Right atrium auricular region (tissue), 2 donors: ENCODE measurements at regions not wholly inside any gene's neighbourhood (a gene's known extent, or its start where the extent isn't known, plus 50 kb on each side); places are given as distances from the start of the nearest gene placed in this dataset.
"Not testable (repeated sequence)": the region's sequence is repeated elsewhere in the genome, so short reads cannot be mapped to it uniquely, and the experiment has no call there.

Experiments
- DNase-seq: peaks from one replicate; pipeline ENCODE4 v3.0.0-alpha.2; 2019; ENCODE audit warnings: low spot score
- H3K27ac ChIP-seq, 2 donors: fragments of 200-600 bp; sonication (generic); 1 replicate in 1 of 2; 2 replicates in 1 of 2; pipeline ENCODE4 v1.5.1; 2016 to 2019
- H3K27me3 ChIP-seq, 2 donors: fragments of 200-600 bp; sonication (generic); one replicate each; pipeline versions ENCODE4 v1.5.1 to v1.6.0; 2017 to 2019
- H3K36me3 ChIP-seq: fragments of 200-600 bp; sonication (generic); one replicate; pipeline ENCODE4 v1.5.1; 2016
- H3K4me1 ChIP-seq, 2 donors: fragments of 200-600 bp; sonication (generic); one replicate each; pipeline versions ENCODE4 v1.5.1 to v1.6.0; 2017 to 2019
- H3K4me3 ChIP-seq, 2 donors: fragments of 200-600 bp; sonication (generic); 1 replicate in 1 of 2; 2 replicates in 1 of 2; pipeline ENCODE4 v1.5.1; 2017 to 2019; ENCODE audit warnings: mild to moderate bottlenecking in 1 of 2, moderate library complexity in 1 of 2
- H3K9me3 ChIP-seq, 2 donors: fragments of 200-600 bp; sonication (generic); one replicate each; pipeline ENCODE4 v1.5.1; 2019
- CTCF ChIP-seq, 2 donors: fragments of 200-600 bp; sonication (generic); IDR thresholded peaks; one replicate each; pipeline ENCODE4 v1.5.1; 2019; ENCODE audit warnings: antibody characterized with exemption in 2 of 2

DNA sequence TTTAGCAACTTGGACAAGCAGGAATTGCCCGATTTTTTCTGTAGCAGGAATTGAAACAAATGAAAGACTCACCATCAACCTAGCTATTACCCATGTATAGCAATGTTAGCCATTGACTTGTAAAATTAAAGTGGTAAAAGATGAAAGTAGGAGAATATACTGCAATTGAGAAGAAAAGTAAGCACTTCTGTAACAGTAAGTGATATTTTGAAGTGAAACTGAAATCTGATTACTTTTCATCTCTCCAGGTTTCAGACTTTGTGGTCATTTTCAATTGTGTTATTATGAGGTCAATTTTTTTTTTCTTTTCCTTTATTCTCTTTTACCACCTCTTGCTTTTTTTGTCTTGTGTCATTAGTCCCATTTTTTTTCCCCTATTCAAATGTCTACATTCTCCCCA lies 1078.2 kb downstream of the ZPLD1 start:
- Histone ChIP-seq H3K4me1 (no peaks in the 10 kb centered on the region), H3K4me3 (no peak overlapping the region), H3K27ac (no peak overlapping the region), H3K27me3 (no peaks in the 10 kb centered on the region), H3K36me3 (no peaks in the 10 kb centered on the region), H3K9me3 (no peaks in the 10 kb centered on the region)
- DNase-seq = no peak
- no peak for TF ChIP-seq CTCF (IDR thresholded peaks at IDR 0.05)

- Histone ChIP-seq H3K27me3 (no peaks in the 10 kb centered on the region), H3K4me3 (no peak overlapping the region), H3K27ac (no peak overlapping the region), H3K36me3 (no peaks in the 10 kb centered on the region), H3K9me3 (peaks cover 0 to 6% of the 10 kb centered on the region in 2 donors), H3K4me1 (no peaks in the 10 kb centered on the region)
- no peak for TF ChIP-seq CTCF (IDR thresholded peaks at IDR 0.05)
- no peak for DNase-seq
Measured at GRCh38 chr3:103515116-103515515, 1080.3 kb downstream of the ZPLD1 start.

DNA sequence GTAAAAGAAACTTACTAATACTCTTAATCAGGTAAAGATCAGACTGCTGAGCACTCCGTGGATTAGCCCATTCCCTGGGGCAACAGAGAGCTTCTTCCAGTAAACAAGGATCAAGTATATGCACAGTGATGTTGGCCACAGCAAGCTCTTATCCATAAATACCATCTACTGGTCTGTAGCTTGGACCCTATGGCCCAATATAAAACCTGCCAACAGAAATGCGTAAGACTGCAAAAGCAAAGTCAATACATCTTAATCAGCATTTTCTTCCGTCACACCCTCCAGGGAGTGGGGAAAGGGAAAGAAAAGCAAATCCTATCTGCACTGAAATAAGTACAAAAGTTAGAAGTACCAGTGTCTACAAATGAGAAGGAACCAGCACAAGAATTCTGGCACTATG lies 1082.1 kb downstream of the ZPLD1 start:
- no peak overlapping the region for H3K27ac ChIP-seq
- H3K27me3 ChIP-seq = no peaks in the 10 kb centered on the region
- no peaks in the 10 kb centered on the region for H3K36me3 ChIP-seq
- H3K4me1 ChIP-seq = no peaks in the 10 kb centered on the region
- no peak for DNase-seq
- H3K9me3 ChIP-seq = peaks cover 0 to 17% of the 10 kb centered on the region in 2 donors
- no peak overlapping the region for H3K4me3 ChIP-seq
- TF ChIP-seq CTCF (IDR thresholded peaks at IDR 0.05) = no peak

- not testable (repeated sequence) for H3K36me3 ChIP-seq, DNase-seq, H3K9me3 ChIP-seq, H3K4me3 ChIP-seq, H3K27ac ChIP-seq, H3K4me1 ChIP-seq, H3K27me3 ChIP-seq
Measured at GRCh38 chr3:103531327-103531726, 1096.5 kb downstream of the ZPLD1 start.

- TF ChIP-seq CTCF (IDR thresholded peaks at IDR 0.05) = no peak
- Histone ChIP-seq H3K27ac (no peak overlapping the region), H3K4me1 (no peaks in the 10 kb centered on the region), H3K27me3 (no peaks in the 10 kb centered on the region), H3K36me3 (no peaks in the 10 kb centered on the region), H3K9me3 (no peaks in the 10 kb centered on the region), H3K4me3 (no peak overlapping the region)
- DNase-seq = no peak
Measured at GRCh38 chr3:103532986-103533385, 1098.2 kb downstream of the ZPLD1 start.

- Histone ChIP-seq H3K27me3 (no peaks in the 10 kb centered on the region), H3K4me3 (no peak overlapping the region), H3K9me3 (no peaks in the 10 kb centered on the region), H3K36me3 (no peaks in the 10 kb centered on the region), H3K27ac (no peak overlapping the region), H3K4me1 (no peaks in the 10 kb centered on the region)
- DNase-seq = no peak
- no peak for TF ChIP-seq CTCF (IDR thresholded peaks at IDR 0.05)
Measured at GRCh38 chr3:103554451-103554850, 1119.6 kb downstream of the ZPLD1 start.

DNA sequence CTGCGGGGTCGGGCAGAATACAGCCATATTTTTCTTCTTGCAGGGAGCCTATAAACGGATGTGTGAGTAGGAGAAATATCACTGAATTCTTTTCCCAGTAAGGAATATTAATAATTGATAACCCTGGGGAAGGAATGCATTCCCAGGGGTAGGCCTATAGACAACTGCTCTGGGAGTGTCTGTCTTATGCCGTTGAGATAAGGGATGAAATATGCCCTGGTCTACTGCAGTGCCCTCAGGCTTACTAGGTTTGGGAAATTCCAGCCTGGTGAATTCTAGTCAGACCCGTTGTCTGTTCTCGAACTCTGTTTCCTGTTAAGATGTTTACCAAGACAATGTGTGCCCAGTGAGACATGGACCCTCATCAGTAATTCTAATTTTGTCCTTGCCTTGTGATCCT lies 1129.3 kb downstream of the ZPLD1 start:
- H3K36me3 ChIP-seq, H3K4me1 ChIP-seq, H3K9me3 ChIP-seq, DNase-seq, H3K4me3 ChIP-seq, H3K27ac ChIP-seq, H3K27me3 ChIP-seq: not testable (repeated sequence)
